K562 (cell line): ENCODE measurements at regions not wholly inside any gene's neighbourhood (a gene's known extent, or its start where the extent isn't known, plus 50 kb on each side); places are given as distances from the start of the nearest gene placed in this dataset.

Experiments
- ATAC-seq: fragments of 200-7000 bp; cut with Tn5 transposase; 3 replicates; pipeline ENCODE4 v1.9.1; 2020; ENCODE audit warnings: moderate library complexity
- BruUV-seq: library from RNA; stranded (reverse); fragments of 400-500 nt; replicated peaks from 2 replicates; lab custom pipeline; 2021; lab: Mats Ljungman, UMichigan
- CTCF ChIA-PET: fragments of 300-600 bp; formaldehyde crosslinking; extraction: SDS; loops from one replicate; lab custom pipeline; 2021; ENCODE audit warnings: low intra/inter-chr PET ratio; lab: Yijun Ruan, JAX
- POLR2A ChIA-PET: fragments of 300-600, 350-650 bp; sonication (Branson Sonifier 250); formaldehyde crosslinking; extraction: SDS; loops from one replicate; lab custom pipeline; 2021; ENCODE audit warnings: antibody characterized with exemption, inconsistent platforms; lab: Yijun Ruan, JAX
- DNase-seq, 4 experiments: peaks; one replicate each; pipeline versions ENCODE4 v3.0.0 to v3.0.0-alpha.2; 2011 to 2018; ENCODE audit warnings: low spot score in 3 of 4, mixed read lengths in 3 of 4; ENCODE audit errors: extremely low read depth in 1 of 4
- FAIRE-seq: peaks from 2 replicates; lab custom pipeline; 2011; peaks lifted over from hg19 to GRCh38; lab: Jason Lieb, UNC
- H2AFZ ChIP-seq: 2 replicates; pipeline ENCODE4 v1.6.0; 2011; ENCODE audit warnings: low read depth, low read length, control low read depth, inconsistent platforms
- H3K27ac ChIP-seq: fragments of 200-600 bp; 3 replicates; pipeline ENCODE4 v1.8.0; 2011; ENCODE audit warnings: low read depth, mild to moderate bottlenecking, control low read depth, inconsistent platforms, low read length, moderate library complexity, mixed read lengths; ENCODE audit errors: extremely low read depth
- H3K27me3 ChIP-seq, 2 experiments: fragments of 300-600 bp in 1 of 2; 2 replicates in 1 of 2; 3 replicates in 1 of 2; pipeline versions ENCODE4 v1.6.0 to v1.8.0; 2011; ENCODE audit warnings: inconsistent platforms in 2 of 2, low read length in 2 of 2, mild to moderate bottlenecking in 1 of 2, mixed read lengths in 1 of 2, moderate library complexity in 1 of 2; ENCODE audit not compliant: control insufficient read depth in 2 of 2, insufficient read depth in 2 of 2
- H3K36me3 ChIP-seq: fragments of 300-600 bp; 3 replicates; pipeline ENCODE4 v1.8.0; 2011; ENCODE audit warnings: mild to moderate bottlenecking, low read length, inconsistent platforms; ENCODE audit not compliant: control insufficient read depth, insufficient read depth
- H3K4me1 ChIP-seq, 2 experiments: fragments of 200-600 bp in 1 of 2; replicated peaks in 1 of 2; 2 replicates in 1 of 2; 3 replicates in 1 of 2; pipeline versions ENCODE4 v1.5.1 to v1.8.0; 2011; ENCODE audit warnings: inconsistent platforms in 2 of 2, low read length in 2 of 2, mild to moderate bottlenecking in 1 of 2, mixed read lengths in 1 of 2, moderate library complexity in 1 of 2; ENCODE audit not compliant: control insufficient read depth in 2 of 2, insufficient read depth in 2 of 2
- H3K4me2 ChIP-seq: 2 replicates; pipeline ENCODE4 v1.6.1; 2011; ENCODE audit warnings: low read length, control low read depth, inconsistent platforms, mixed read lengths; ENCODE audit not compliant: insufficient read depth
- H3K4me3 ChIP-seq: fragments of 200-600 bp; sonication (generic), shearing (Covaris generic); 2 replicates; pipeline ENCODE4 v1.5.1; 2016; ENCODE audit warnings: control low read depth, inconsistent platforms
- H3K79me2 ChIP-seq: fragments of 200-600 bp; 3 replicates; pipeline ENCODE4 v1.8.0; 2011; ENCODE audit warnings: low read length, inconsistent platforms; ENCODE audit not compliant: control insufficient read depth, insufficient read depth
- H3K9ac ChIP-seq, 2 experiments: 2 replicates each; pipeline versions ENCODE4 v1.6.0 to v1.6.1; 2011; ENCODE audit warnings: low read depth in 2 of 2, low read length in 2 of 2, control low read depth in 1 of 2, inconsistent platforms in 1 of 2, mild to moderate bottlenecking in 1 of 2, mixed read lengths in 1 of 2; ENCODE audit not compliant: insufficient read depth in 1 of 2
- H3K9me1 ChIP-seq: one replicate; pipeline ENCODE4 v1.6.0; 2011; ENCODE audit warnings: inconsistent platforms, mild to moderate bottlenecking, low read length, moderate library complexity; ENCODE audit not compliant: control insufficient read depth, insufficient read depth
- H3K9me3 ChIP-seq: replicated peaks from 2 replicates; pipeline ENCODE4 v1.5.1; 2011; ENCODE audit warnings: low read depth, low read length, inconsistent platforms; ENCODE audit not compliant: control insufficient read depth, insufficient read depth
- H4K20me1 ChIP-seq: replicated peaks from 2 replicates; pipeline ENCODE4 v1.6.1; 2011; ENCODE audit warnings: low read length, inconsistent platforms, mixed read lengths; ENCODE audit not compliant: control insufficient read depth, insufficient read depth
- CBX1 ChIP-seq: sonication (generic); IDR thresholded peaks from 2 replicates; pipeline ENCODE4 v1.6.1; 2016; ENCODE audit warnings: antibody characterized with exemption, low read depth, mild to moderate bottlenecking
- CBX2 ChIP-seq: fragments of 200-600 bp; sonication (generic); IDR thresholded peaks from one replicate; pipeline ENCODE4 v1.6.1; 2012; ENCODE audit warnings: mild to moderate bottlenecking, low read length, inconsistent platforms; ENCODE audit not compliant: insufficient read depth, poor library complexity, severe bottlenecking
- RBM39 ChIP-seq: fragments of 200-400 bp; formaldehyde crosslinking; optimal IDR thresholded peaks from 2 replicates; pipeline ENCODE3; 2018; ENCODE audit warnings: low read depth, low read length
- ZKSCAN1 ChIP-seq: fragments of 150-350 bp; IDR thresholded peaks from 2 replicates; pipeline ENCODE4 v1.6.1; 2016; ENCODE audit warnings: low read depth, low read length
- ZNF551 ChIP-seq: fragments of 250-450 bp; sonication (Bioruptor Pico); IDR thresholded peaks from 2 replicates; pipeline ENCODE4 v1.5.0; 2021; ENCODE audit warnings: mild to moderate bottlenecking, moderate library complexity
- ZNF696 ChIP-seq: fragments of 250-450 bp; sonication (Bioruptor Pico); conservative IDR thresholded peaks from 2 replicates; pipeline ENCODE4 v1.4.0; 2020; ENCODE audit warnings: mild to moderate bottlenecking, moderate library complexity
- WGBS: fragments of 100-300 bp; shearing (Covaris generic); methylation state at CpG from one replicate; pipeline ENCODE4 v1.1.6; 2016; ENCODE audit warnings: low coverage, mixed read lengths; ENCODE audit not compliant: insufficient coverage; ENCODE audit errors: missing lambda C conversion rate; 5-methylcytosine and 5-hydroxymethylcytosine counted together
- in situ Hi-C: fragments of 300-500 bp; cut with MboI; formaldehyde crosslinking; loops from 4 replicates; pipeline ENCODE4 v1.15.0; 2018; ENCODE audit warnings: inconsistent platforms, mixed read lengths
- intact Hi-C: fragments of 100-400 bp; cut with micrococcal nuclease; formaldehyde crosslinking; loops from 2 replicates; pipeline ENCODE4 v1.14.2; 2022
- TF ChIP-seq, protein P1 (sequence below): fragments of 200-800 bp; sonication (Bioruptor generic); IDR thresholded peaks from 2 replicates; pipeline ENCODE4 v1.6.1; 2017; ENCODE audit warnings: missing genetic modification characterization, missing compliant biosample characterization
- TF ChIP-seq, protein P2 (sequence below): fragments of 450-650 bp; IDR thresholded peaks from 2 replicates; pipeline ENCODE4 v1.6.1; 2018; ENCODE audit not compliant: partially characterized antibody
- TF ChIP-seq, protein P3 (sequence below): sonication (generic); formaldehyde crosslinking; IDR thresholded peaks from 2 replicates; pipeline ENCODE4 v1.8.0; 2022; ENCODE audit warnings: mild to moderate bottlenecking, missing genetic modification reagents

DNA sequence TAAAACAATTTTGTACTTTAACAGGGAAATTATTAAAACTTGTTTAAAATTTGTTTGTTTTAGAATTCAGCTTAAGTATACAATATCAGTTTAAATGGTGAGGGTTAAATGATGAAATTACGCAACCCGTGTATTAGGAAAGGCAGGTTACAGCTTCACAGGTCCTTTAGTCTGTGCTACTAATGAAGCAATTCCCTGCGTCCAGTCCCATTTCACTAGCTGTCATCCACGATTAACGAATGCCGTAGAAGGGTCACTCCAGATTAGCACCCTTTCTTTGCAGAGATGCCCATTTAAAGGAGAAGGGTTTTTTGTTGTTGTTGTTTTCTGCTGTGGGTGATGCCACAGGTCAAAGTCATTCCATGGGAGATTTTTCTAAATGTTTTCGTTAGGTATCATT, 457.6 kb upstream of the SLC10A2 start:
- TF ChIP-seq CBX1: no peak
- TF ChIP-seq, protein P1, sequence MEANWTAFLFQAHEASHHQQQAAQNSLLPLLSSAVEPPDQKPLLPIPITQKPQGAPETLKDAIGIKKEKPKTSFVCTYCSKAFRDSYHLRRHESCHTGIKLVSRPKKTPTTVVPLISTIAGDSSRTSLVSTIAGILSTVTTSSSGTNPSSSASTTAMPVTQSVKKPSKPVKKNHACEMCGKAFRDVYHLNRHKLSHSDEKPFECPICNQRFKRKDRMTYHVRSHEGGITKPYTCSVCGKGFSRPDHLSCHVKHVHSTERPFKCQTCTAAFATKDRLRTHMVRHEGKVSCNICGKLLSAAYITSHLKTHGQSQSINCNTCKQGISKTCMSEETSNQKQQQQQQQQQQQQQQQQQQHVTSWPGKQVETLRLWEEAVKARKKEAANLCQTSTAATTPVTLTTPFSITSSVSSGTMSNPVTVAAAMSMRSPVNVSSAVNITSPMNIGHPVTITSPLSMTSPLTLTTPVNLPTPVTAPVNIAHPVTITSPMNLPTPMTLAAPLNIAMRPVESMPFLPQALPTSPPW (CRISPR knock-in tag): no peak
- TF ChIP-seq, protein P2, sequence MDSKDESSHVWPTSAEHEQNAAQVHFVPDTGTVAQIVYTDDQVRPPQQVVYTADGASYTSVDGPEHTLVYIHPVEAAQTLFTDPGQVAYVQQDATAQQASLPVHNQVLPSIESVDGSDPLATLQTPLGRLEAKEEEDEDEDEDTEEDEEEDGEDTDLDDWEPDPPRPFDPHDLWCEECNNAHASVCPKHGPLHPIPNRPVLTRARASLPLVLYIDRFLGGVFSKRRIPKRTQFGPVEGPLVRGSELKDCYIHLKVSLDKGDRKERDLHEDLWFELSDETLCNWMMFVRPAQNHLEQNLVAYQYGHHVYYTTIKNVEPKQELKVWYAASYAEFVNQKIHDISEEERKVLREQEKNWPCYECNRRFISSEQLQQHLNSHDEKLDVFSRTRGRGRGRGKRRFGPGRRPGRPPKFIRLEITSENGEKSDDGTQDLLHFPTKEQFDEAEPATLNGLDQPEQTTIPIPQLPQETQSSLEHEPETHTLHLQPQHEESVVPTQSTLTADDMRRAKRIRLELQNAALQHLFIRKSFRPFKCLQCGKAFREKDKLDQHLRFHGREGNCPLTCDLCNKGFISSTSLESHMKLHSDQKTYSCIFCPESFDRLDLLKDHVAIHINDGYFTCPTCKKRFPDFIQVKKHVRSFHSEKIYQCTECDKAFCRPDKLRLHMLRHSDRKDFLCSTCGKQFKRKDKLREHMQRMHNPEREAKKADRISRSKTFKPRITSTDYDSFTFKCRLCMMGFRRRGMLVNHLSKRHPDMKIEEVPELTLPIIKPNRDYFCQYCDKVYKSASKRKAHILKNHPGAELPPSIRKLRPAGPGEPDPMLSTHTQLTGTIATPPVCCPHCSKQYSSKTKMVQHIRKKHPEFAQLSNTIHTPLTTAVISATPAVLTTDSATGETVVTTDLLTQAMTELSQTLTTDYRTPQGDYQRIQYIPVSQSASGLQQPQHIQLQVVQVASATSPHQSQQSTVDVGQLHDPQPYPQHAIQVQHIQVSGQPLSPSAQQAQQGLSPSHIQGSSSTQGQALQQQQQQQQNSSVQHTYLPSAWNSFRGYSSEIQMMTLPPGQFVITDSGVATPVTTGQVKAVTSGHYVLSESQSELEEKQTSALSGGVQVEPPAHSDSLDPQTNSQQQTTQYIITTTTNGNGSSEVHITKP: no peak
- no peak for TF ChIP-seq ZNF696
- TF ChIP-seq CBX2: no peak
- TF ChIP-seq, protein P3, sequence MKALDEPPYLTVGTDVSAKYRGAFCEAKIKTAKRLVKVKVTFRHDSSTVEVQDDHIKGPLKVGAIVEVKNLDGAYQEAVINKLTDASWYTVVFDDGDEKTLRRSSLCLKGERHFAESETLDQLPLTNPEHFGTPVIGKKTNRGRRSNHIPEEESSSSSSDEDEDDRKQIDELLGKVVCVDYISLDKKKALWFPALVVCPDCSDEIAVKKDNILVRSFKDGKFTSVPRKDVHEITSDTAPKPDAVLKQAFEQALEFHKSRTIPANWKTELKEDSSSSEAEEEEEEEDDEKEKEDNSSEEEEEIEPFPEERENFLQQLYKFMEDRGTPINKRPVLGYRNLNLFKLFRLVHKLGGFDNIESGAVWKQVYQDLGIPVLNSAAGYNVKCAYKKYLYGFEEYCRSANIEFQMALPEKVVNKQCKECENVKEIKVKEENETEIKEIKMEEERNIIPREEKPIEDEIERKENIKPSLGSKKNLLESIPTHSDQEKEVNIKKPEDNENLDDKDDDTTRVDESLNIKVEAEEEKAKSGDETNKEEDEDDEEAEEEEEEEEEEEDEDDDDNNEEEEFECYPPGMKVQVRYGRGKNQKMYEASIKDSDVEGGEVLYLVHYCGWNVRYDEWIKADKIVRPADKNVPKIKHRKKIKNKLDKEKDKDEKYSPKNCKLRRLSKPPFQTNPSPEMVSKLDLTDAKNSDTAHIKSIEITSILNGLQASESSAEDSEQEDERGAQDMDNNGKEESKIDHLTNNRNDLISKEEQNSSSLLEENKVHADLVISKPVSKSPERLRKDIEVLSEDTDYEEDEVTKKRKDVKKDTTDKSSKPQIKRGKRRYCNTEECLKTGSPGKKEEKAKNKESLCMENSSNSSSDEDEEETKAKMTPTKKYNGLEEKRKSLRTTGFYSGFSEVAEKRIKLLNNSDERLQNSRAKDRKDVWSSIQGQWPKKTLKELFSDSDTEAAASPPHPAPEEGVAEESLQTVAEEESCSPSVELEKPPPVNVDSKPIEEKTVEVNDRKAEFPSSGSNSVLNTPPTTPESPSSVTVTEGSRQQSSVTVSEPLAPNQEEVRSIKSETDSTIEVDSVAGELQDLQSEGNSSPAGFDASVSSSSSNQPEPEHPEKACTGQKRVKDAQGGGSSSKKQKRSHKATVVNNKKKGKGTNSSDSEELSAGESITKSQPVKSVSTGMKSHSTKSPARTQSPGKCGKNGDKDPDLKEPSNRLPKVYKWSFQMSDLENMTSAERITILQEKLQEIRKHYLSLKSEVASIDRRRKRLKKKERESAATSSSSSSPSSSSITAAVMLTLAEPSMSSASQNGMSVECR: no peak
- TF ChIP-seq ZNF551 (CRISPR knock-in tag): no peak
- TF ChIP-seq ZKSCAN1: no peak
- TF ChIP-seq RBM39: no peak
- CTCF ChIA-PET: no interaction called here

More for the DNA sequence above, 457.6 kb upstream of the SLC10A2 start:
- Histone ChIP-seq H3K79me2 (no peaks in the 10 kb centered on the region), H3K9ac (no peak overlapping the region), H3K9me1 (no peaks in the 10 kb centered on the region), H3K27ac (no peak overlapping the region), H4K20me1 (no peaks in the 10 kb centered on the region), H3K4me1 (no peaks in the 10 kb centered on the region), H2AFZ (no peak overlapping the region), H3K9me3 (no peaks in the 10 kb centered on the region), H3K4me3 (no peak overlapping the region), H3K36me3 (no peaks in the 10 kb centered on the region), H3K27me3 (no peaks in the 10 kb centered on the region), H3K4me2 (no peak overlapping the region)
- 7% methylated on average over 7 of the region's 7 CpGs for WGBS
- FAIRE-seq (no peak), ATAC-seq (no peak), DNase-seq (no peak)
- no TSS peak for BruUV-seq
- POLR2A ChIA-PET: no interaction called here
- intact Hi-C loops: no loop called here
- in situ Hi-C loops: no loop called here
